ENCODE measurements at regions not wholly inside any gene's neighbourhood (a gene's known extent, or its start where the extent isn't known, plus 50 kb on each side); places are given as distances from the start of the nearest gene placed in this dataset.

DNA sequence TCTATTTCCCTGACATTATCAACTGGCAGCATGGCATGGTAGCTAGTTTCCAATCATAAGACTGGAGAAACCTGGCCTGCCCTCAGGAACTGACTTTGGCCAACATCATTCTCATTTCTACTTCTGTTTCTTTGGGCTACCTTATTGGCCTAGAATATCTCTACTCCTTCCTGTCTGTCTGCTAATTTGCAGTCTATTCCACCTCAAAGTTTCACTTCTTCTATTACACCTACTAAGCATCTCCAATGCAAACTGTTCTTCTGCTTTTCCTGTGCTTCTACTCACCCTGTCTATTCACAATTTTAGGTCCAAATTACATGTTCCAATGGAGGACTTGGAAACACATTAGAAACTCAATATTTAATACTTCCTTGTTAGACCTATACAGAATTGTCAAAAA is 65.6 kb downstream of the ZNF503 start:
- H2BK12ac ChIP-seq (ENCODE audit: low read depth, low read length), result no peak overlapping the region
- H4K20me1 ChIP-seq (replicated peaks in 1 of 2; ENCODE audit: control insufficient read depth in 1 of 2, insufficient read depth in 2 of 2, low read length in 2 of 2), result no peaks in the 10 kb centered on the region
- no peak overlapping the region for H3K27ac ChIP-seq (ENCODE audit: low read depth, low read length)
- H3K18ac ChIP-seq (ENCODE audit: extremely low read depth, low read length), result no peak overlapping the region
- no peak overlapping the region for H3K56ac ChIP-seq (replicated peaks; ENCODE audit: insufficient read length, low read depth, low read length)
- no peak overlapping the region for H3K4ac ChIP-seq (replicated peaks; ENCODE audit: insufficient read length, low read depth, low read length)
- peaks cover 0 to 5% of the 10 kb centered on the region in 2 experiments; a peak in 3 of 4 replicates for H3K9me3 ChIP-seq (ENCODE audit: insufficient read depth in 2 of 2, low read depth in 1 of 2, low read length in 1 of 2)
- no peak for FAIRE-seq
- H3K4me2 ChIP-seq (ENCODE audit: insufficient read depth in 1 of 2, low read depth in 2 of 2, low read length in 2 of 2), result no peak overlapping the region
- H2BK5ac ChIP-seq (ENCODE audit: low read depth, low read length), result no peak overlapping the region
- no peak overlapping the region for H3K23ac ChIP-seq (ENCODE audit: insufficient read length)
- H4K8ac ChIP-seq (ENCODE audit: extremely low read depth, insufficient read depth, low read length), result no peak overlapping the region
- no peak overlapping the region for H3K9ac ChIP-seq (replicated peaks in 1 of 4; ENCODE audit: extremely low read depth in 1 of 4, low read depth in 3 of 4, low read length in 3 of 4)
- no peak for DNase-seq (ENCODE audit: low read depth in 1 of 2, low spot score in 2 of 2)
- H2AFZ ChIP-seq (ENCODE audit: low read length), result no peak overlapping the region
- no peaks in the 10 kb centered on the region for H3K79me2 ChIP-seq (ENCODE audit: control insufficient read depth in 1 of 2, insufficient read depth in 2 of 2, low read length in 2 of 2)
- H2AK5ac ChIP-seq (ENCODE audit: low read depth, low read length), result no peak overlapping the region
- no peak overlapping the region for H2BK15ac ChIP-seq (ENCODE audit: low read length)
- ChIA-PET CTCF (ENCODE audit: partially characterized antibody) (interaction anchor here (0.7 kb wide), 1 partner anchor 21 kb away, joined by 3 read pairs; no protein-coding TSS in a partner anchor), POLR2A (ENCODE audit: partially characterized antibody) (no interaction called here)
- no peaks in the 10 kb centered on the region for H3K79me1 ChIP-seq (ENCODE audit: low read depth, low read length)
- no peaks in the 10 kb centered on the region for H3K36me3 ChIP-seq (ENCODE audit: control insufficient read depth in 2 of 4, insufficient read depth in 4 of 4, low read length in 3 of 4)
- H3K4me3 ChIP-seq (ENCODE audit: extremely low read depth in 1 of 4, insufficient read depth in 2 of 4, low read depth in 3 of 4, low read length in 4 of 4), result no peak overlapping the region
- H4K5ac ChIP-seq (ENCODE audit: insufficient read length, low read depth, low read length), result no peak overlapping the region
- H3K23me2 ChIP-seq (ENCODE audit: low read depth, low read length), result no peaks in the 10 kb centered on the region
- no peaks in the 10 kb centered on the region for H3K4me1 ChIP-seq (replicated peaks in 1 of 4; ENCODE audit: control insufficient read depth in 3 of 4, insufficient read depth in 4 of 4, low read length in 3 of 4)
- H3K14ac ChIP-seq (ENCODE audit: insufficient read length), result no peak overlapping the region
- no peak overlapping the region for H4K91ac ChIP-seq (replicated peaks; ENCODE audit: insufficient read length, low read length)
- H3K27me3 ChIP-seq (replicated peaks in 1 of 4; ENCODE audit: control insufficient read depth in 3 of 4, extremely low read depth in 1 of 4, insufficient read depth in 3 of 4, low read length in 3 of 4), result no peaks in the 10 kb centered on the region
- no peak overlapping the region for H2BK20ac ChIP-seq (ENCODE audit: low read length)
- no peak overlapping the region for H2BK120ac ChIP-seq (replicated peaks; ENCODE audit: low read depth, low read length)
- TF ChIP-seq CTBP2 (IDR thresholded peaks at IDR 0.05; ENCODE audit: borderline replicate concordance, insufficient read depth, insufficient read length, low read length), result no peak
- no peak for TF ChIP-seq EZH2 (IDR thresholded peaks at IDR 0.05; ENCODE audit: low read depth, low read length, severe bottlenecking)
- TF ChIP-seq CBX5 (IDR thresholded peaks at IDR 0.05; ENCODE audit: low read depth, low read length), result no peak
- TF ChIP-seq HDAC6 (IDR thresholded peaks at IDR 0.05; ENCODE audit: low read depth, low read length), result no peak
- TF ChIP-seq CREB1 (IDR thresholded peaks at IDR 0.05), result no peak
- no peak for TF ChIP-seq ATF3 (IDR thresholded peaks at IDR 0.05; ENCODE audit: insufficient read depth, low read depth, low read length)
- no peak for TF ChIP-seq BRCA1 (IDR thresholded peaks at IDR 0.05; ENCODE audit: low read depth, low read length)
- no peak for TF ChIP-seq SP1 (IDR thresholded peaks at IDR 0.05; ENCODE audit: low read depth, low read length)
- no peak for TF ChIP-seq NANOG (IDR thresholded peaks at IDR 0.05; ENCODE audit: insufficient read depth, low read depth, low read length, poor library complexity, severe bottlenecking)
- TF ChIP-seq ZNF274 (IDR thresholded peaks at IDR 0.05; ENCODE audit: borderline replicate concordance, extremely low read depth, low read length), result no peak
- TF ChIP-seq USF2 (IDR thresholded peaks at IDR 0.05; ENCODE audit: low read length), result no peak
- TF ChIP-seq SP4 (IDR thresholded peaks at IDR 0.05; ENCODE audit: low read length), result no peak
- TF ChIP-seq RAD21 (IDR thresholded peaks at IDR 0.05 in 1 of 2, conservative IDR thresholded peaks at IDR 0.05 in 1 of 2; ENCODE audit: low read depth in 2 of 2, low read length in 2 of 2), result no peak
- no peak for TF ChIP-seq CHD2 (IDR thresholded peaks at IDR 0.05; ENCODE audit: low read length)
